ENCODE measurements at regions not wholly inside any gene's neighbourhood (a gene's known extent, or its start where the extent isn't known, plus 50 kb on each side); places are given as distances from the start of the nearest gene placed in this dataset.

DNA sequence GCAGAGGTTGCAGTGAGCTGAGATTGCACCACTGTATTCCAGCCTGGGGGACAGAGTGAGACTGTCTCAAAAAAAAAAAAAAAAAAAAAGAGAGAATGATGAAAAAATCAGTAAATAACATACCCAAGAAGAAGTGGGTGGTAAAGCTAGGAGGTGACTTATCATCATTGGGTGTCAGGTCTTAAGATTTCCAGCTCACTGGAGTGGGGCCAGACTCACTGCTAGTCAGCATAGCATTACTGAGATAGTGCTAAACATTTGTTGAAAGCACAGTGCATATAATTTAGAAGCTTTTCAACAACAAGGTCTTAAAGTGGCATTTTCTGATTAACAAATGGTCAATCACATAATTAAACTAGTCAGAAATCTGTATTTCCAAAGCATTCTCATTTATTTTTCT lies 221.8 kb upstream of the GYPA start:
- no peak for TF ChIP-seq TBP (IDR thresholded peaks at IDR 0.05; ENCODE audit: low read depth, low read length)
- no peak for TF ChIP-seq CTCF (IDR thresholded peaks at IDR 0.05; ENCODE audit: control extremely low read depth in 1 of 3, insufficient read depth in 1 of 3, low read depth in 1 of 3, low read length in 3 of 3)
- no peak for TF ChIP-seq CBX5 (IDR thresholded peaks at IDR 0.05; ENCODE audit: low read depth, low read length)
- TF ChIP-seq TAF1 (IDR thresholded peaks at IDR 0.05; ENCODE audit: low read depth, low read length) = no peak
- TF ChIP-seq ZNF274 (IDR thresholded peaks at IDR 0.05; ENCODE audit: borderline replicate concordance, extremely low read depth, low read length) = no peak
- TF ChIP-seq RAD21 (IDR thresholded peaks at IDR 0.05 in 1 of 2, conservative IDR thresholded peaks at IDR 0.05 in 1 of 2; ENCODE audit: low read depth in 2 of 2, low read length in 2 of 2) = no peak
- TF ChIP-seq, protein P1, sequence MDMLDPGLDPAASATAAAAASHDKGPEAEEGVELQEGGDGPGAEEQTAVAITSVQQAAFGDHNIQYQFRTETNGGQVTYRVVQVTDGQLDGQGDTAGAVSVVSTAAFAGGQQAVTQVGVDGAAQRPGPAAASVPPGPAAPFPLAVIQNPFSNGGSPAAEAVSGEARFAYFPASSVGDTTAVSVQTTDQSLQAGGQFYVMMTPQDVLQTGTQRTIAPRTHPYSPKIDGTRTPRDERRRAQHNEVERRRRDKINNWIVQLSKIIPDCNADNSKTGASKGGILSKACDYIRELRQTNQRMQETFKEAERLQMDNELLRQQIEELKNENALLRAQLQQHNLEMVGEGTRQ (IDR thresholded peaks at IDR 0.05; ENCODE audit: low read length) = no peak
- no peak for TF ChIP-seq POLR2A (IDR thresholded peaks at IDR 0.05; ENCODE audit: control extremely low read depth in 1 of 2, low read depth in 2 of 2, low read length in 2 of 2)
- TF ChIP-seq MAFK (IDR thresholded peaks at IDR 0.05; ENCODE audit: low read depth, low read length) = no peak
- no peak for TF ChIP-seq EGR1 (IDR thresholded peaks at IDR 0.05; ENCODE audit: borderline replicate concordance, low read depth, low read length)
- TF ChIP-seq, protein P2, sequence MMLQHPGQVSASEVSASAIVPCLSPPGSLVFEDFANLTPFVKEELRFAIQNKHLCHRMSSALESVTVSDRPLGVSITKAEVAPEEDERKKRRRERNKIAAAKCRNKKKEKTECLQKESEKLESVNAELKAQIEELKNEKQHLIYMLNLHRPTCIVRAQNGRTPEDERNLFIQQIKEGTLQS (IDR thresholded peaks at IDR 0.05; ENCODE audit: insufficient read depth, low read depth, low read length) = no peak

Data from H1 (cell line).